Neutrophil (primary cell): ENCODE measurements at regions not wholly inside any gene's neighbourhood (a gene's known extent, or its start where the extent isn't known, plus 50 kb on each side); places are given as distances from the start of the nearest gene placed in this dataset.

Experiments
- H3K27ac ChIP-seq: fragments of 200-600 bp; sonication (generic); 2 replicates; pipeline ENCODE4 v1.5.1; 2016; ENCODE audit warnings: mild to moderate bottlenecking, moderate library complexity
- H3K27me3 ChIP-seq: fragments of 200-600 bp; sonication (generic); 2 replicates; pipeline ENCODE4 v1.6.0; 2016; ENCODE audit warnings: mild to moderate bottlenecking
- H3K36me3 ChIP-seq: fragments of 200-600 bp; sonication (generic); 2 replicates; pipeline ENCODE4 v1.5.1; 2017
- H3K4me1 ChIP-seq, 2 experiments: fragments of 200-600 bp in 1 of 2; sonication (generic) in 1 of 2; 1 replicate in 1 of 2; 2 replicates in 1 of 2; pipeline versions ENCODE4 v1.5.1 to v1.6.1; 2013 to 2016; ENCODE audit warnings: low read depth in 1 of 2, low read length in 1 of 2, mild to moderate bottlenecking in 1 of 2, moderate library complexity in 1 of 2; ENCODE audit not compliant: control insufficient read depth in 1 of 2, insufficient read depth in 1 of 2
- H3K4me3 ChIP-seq, 2 experiments: fragments of 200-600 bp in 1 of 2; sonication (generic) in 1 of 2; 1 replicate in 1 of 2; 2 replicates in 1 of 2; pipeline ENCODE4 v1.5.1; 2013 to 2016; ENCODE audit warnings: low read depth in 1 of 2, low read length in 1 of 2, mild to moderate bottlenecking in 1 of 2, moderate library complexity in 1 of 2
- H3K9me3 ChIP-seq: fragments of 200-600 bp; sonication (generic); 2 replicates; pipeline ENCODE4 v1.5.1; 2016
- CTCF ChIP-seq: fragments of 200-600 bp; sonication (generic); IDR thresholded peaks from 2 replicates; pipeline ENCODE4 v1.5.1; 2016; ENCODE audit warnings: antibody characterized with exemption

GRCh38 chr3:88584451-88584850 lies 434.7 kb downstream of the C3orf38 start:
- Histone ChIP-seq H3K27ac (no peak overlapping the region), H3K27me3 (no peaks in the 10 kb centered on the region), H3K4me1 (no peaks in the 10 kb centered on the region), H3K4me3 (no peak overlapping the region), H3K9me3 (no peaks in the 10 kb centered on the region), H3K36me3 (no peaks in the 10 kb centered on the region)
- TF ChIP-seq CTCF, result no peak

- H3K27ac ChIP-seq, result no peak overlapping the region
- TF ChIP-seq CTCF, result no peak
- H3K4me1 ChIP-seq, result no peaks in the 10 kb centered on the region
- no peaks in the 10 kb centered on the region for H3K27me3 ChIP-seq
- H3K36me3 ChIP-seq, result no peaks in the 10 kb centered on the region
- H3K4me3 ChIP-seq, result no peak overlapping the region
- no peaks in the 10 kb centered on the region for H3K9me3 ChIP-seq
Observed at GRCh38 chr3:88586121-88586640, 436.4 kb downstream of the C3orf38 start.

- no peaks in the 10 kb centered on the region for H3K27me3 ChIP-seq
- H3K4me3 ChIP-seq, result no peak overlapping the region
- TF ChIP-seq CTCF, result no peak
- H3K9me3 ChIP-seq, result no peaks in the 10 kb centered on the region
- no peaks in the 10 kb centered on the region for H3K4me1 ChIP-seq
- H3K27ac ChIP-seq, result no peak overlapping the region
- no peaks in the 10 kb centered on the region for H3K36me3 ChIP-seq
Observed at GRCh38 chr3:88589138-88589537, 439.4 kb downstream of the C3orf38 start.

- TF ChIP-seq CTCF, result no peak
Observed at GRCh38 chr3:88595026-88595425, 445.3 kb downstream of the C3orf38 start.

GRCh38 chr3:88596451-88596850 lies 446.7 kb downstream of the C3orf38 start:
- H3K36me3 ChIP-seq, result no peaks in the 10 kb centered on the region
- no peaks in the 10 kb centered on the region for H3K27me3 ChIP-seq
- H3K27ac ChIP-seq, result no peak overlapping the region
- TF ChIP-seq CTCF, result no peak
- no peak overlapping the region for H3K4me3 ChIP-seq
- H3K9me3 ChIP-seq, result no peaks in the 10 kb centered on the region
- no peaks in the 10 kb centered on the region for H3K4me1 ChIP-seq

More at GRCh38 chr3:88595026-88595425, 445.3 kb downstream of the C3orf38 start:
- H3K4me1 ChIP-seq, result no peaks in the 10 kb centered on the region
- no peak overlapping the region for H3K4me3 ChIP-seq
- no peak overlapping the region for H3K27ac ChIP-seq
- no peaks in the 10 kb centered on the region for H3K36me3 ChIP-seq
- no peaks in the 10 kb centered on the region for H3K27me3 ChIP-seq
- no peaks in the 10 kb centered on the region for H3K9me3 ChIP-seq

GRCh38 chr3:88610820-88611219 lies 461.1 kb downstream of the C3orf38 start:
- Histone ChIP-seq H3K27me3 (no peaks in the 10 kb centered on the region), H3K36me3 (no peaks in the 10 kb centered on the region), H3K9me3 (no peaks in the 10 kb centered on the region), H3K4me3 (no peak overlapping the region), H3K4me1 (no peaks in the 10 kb centered on the region), H3K27ac (no peak overlapping the region)
- no peak for TF ChIP-seq CTCF
